Head of caudate nucleus (tissue), 42 donors: ENCODE measurements at regions not wholly inside any gene's neighbourhood (a gene's known extent, or its start where the extent isn't known, plus 50 kb on each side); places are given as distances from the start of the nearest gene placed in this dataset.
"Not testable (repeated sequence)": the region's sequence is repeated elsewhere in the genome, so short reads cannot be mapped to it uniquely, and the experiment has no call there.

Experiments
- DNase-seq, 42 donors: peaks; one replicate each; pipeline versions ENCODE4 v3.0.0 to v3.0.0-alpha.2; 2020 to 2021; ENCODE audit warnings: mixed read lengths in 7 of 42
- intact Hi-C: fragments of 100-400 bp; cut with DNase I; formaldehyde crosslinking; loops from one replicate; pipeline ENCODE4 v1.15.0; 2022

DNA sequence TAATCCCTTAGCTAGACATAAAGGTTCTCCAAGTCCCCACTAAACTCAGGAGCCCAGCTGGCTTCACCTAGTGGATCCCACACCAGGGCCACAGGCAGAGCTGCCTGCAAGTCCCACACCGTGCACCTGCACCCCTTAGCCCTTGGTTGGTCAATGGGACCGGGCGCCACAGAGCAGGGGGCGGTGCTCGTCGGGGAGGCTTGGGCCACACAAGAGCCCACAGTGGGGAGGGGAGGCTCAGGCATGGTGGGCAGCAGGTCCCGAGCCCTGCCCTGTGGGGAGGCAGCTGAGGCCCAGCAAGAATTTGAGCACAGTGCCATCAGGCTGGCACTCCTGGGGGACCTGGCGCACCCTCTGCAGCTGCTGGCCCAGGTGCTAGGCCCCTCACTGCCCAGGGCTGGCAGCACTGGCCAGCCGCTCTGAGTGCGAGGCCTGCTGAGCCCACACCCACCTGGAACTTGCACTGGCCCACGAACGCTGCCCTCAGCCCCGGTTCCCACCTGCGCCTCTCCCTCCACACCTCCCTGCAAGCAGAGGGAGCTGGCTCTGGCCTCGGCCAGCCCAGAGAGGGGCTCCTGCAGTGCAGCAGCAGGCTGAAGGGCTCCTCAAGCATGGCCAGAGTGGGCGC lies 101.7 kb upstream of the PGR start:
- not testable (repeated sequence) for DNase-seq

DNA sequence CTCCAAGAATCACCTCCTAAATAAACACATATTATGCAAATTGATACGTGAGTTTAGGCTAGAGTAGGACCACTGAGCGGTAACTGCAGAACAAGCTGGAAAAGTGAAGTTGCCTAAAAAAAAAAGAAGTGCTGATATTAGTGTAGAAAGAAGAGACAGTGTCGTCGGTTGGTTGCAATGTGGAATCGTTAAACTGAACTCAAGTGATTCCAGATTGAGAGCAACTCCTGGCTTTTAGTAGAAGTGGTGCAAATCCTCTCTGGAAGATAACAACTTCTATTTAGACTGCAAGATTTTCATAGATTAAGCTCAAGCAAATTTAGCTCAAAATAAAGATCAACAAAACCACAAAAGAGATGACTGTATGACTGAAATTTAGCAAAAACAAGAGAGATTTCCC lies 97.0 kb upstream of the PGR start:
- DNase-seq: no peak
- intact Hi-C loops: no loop called here

More for the DNA sequence above, 101.7 kb upstream of the PGR start:
- intact Hi-C loops: not testable (repeated sequence)

DNA sequence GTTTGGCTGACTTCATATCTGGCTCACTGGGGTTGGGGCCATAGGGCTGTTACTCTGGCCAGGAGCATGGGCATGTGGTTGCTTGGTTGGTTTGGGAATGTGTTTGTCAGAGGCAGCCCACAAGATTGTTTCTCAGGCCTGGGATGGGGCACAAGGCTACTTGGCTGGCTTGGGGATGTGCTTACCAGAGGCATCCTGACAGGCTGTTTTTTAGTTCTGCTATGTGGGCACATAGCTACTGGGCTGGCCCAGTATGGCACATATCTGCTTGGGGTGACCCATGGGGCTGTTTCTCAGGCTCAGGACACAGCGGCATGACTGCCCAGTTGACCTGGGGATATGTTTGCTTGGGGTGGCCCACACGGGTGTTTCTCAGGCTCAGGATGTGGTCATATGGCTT lies 94.6 kb upstream of the PGR start:
- intact Hi-C loops: no loop called here
- DNase-seq: no peak

DNA sequence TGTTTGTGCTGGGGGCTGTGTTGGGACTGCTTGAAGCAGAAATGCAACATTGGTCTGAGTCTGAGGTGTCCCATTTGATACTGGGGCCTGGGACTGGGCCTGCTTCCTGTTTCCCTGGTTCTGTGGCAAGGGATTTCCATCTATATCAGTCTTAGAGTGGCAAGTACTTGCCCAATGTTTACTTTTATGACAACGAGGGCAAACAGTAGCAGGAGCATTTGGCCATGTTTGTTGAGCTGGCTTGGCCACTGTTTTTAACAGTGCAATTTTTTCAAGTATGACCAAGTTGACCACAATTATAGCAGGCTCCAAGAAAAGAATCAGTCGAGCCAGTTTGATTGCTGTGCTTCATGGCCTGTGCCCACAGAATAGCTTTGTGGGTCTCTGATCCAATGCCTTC lies 88.5 kb upstream of the PGR start:
- DNase-seq, intact Hi-C loops: not testable (repeated sequence)

DNA sequence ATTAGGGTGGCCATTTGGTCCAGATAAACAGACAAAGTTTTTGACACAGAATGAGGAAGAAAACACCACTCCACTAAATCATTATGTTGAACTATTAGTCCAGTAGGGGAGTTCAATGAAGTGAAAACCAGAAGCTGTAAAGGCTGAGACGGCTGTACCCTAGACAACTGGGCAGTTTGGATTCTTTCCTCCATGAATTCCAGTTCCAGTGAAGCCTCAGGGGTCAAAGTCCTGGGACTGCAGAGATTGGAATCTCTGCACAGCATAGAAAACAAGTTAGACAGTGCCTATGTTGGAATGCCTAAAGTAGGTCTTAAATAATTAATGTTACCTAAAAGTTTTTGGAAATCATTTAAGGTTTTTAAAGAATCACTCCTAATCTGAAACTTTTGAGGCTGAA lies 86.5 kb upstream of the PGR start:
- intact Hi-C loops, DNase-seq: not testable (repeated sequence)

DNA sequence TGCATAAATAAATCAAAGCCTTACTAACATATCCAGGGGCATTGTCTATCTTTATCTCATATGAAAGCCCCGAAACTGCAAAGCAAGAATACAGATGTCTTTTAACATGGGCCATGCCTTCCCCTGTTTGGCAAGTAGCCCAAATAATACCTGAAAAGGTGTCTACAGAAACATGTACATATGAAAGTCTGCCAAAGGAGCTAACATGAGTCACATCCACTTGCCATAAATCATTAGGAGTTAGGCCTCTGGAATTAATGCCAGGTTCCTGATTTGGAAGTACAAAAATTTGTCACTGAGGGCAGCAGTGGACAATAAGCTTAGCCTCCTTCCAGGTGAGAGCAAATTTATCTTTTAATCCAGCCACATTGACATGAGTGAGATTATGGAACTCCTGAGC lies 85.5 kb upstream of the PGR start:
- no peak for DNase-seq
- intact Hi-C loops: no loop called here

DNA sequence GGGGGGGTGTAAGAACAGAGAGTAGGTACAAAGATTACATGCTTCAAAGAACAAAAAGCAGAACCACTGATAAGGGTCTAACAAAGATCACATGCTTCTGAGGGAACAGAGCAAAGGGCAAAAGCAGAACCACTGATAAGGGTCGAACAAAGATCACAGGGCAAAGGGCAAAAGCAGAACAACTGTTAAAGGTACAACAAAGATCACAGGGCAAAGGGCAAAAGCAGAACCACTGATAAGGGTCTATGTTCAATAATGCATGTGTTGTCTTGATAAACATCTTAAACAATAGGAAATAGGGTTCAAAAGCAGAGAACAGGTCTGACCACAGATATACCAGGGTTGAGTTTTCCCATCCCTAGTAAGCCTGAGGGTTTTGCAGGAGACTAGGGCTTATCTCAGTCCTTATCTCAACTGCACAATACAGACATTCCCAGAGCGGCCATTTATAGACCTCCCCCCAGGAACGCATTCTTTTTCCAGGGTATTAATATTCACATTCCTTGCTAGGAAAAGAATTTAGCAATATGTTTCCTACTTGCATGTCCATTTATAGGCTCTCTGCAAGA lies 81.9 kb upstream of the PGR start:
- intact Hi-C loops: no loop called here
- no peak for DNase-seq

DNA sequence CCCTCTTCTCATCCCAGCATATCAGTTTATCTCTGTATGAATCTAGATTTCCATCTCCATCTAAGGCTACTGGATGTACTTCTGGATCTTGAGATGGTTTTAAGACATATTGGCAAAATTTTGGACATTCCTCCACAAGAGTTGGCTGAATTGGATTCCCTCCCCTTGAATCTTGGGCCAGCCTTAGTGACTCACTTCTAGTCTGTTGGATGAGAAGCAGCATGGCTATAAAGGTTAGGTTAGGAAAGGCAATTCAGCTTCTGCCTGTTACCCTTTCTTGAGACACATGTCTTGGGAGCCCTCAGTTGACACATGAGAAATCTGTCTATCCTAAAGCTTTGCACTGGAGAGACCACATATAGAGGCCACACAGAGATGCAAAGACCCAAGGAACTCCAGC lies 73.0 kb upstream of the PGR start:
- no peak for DNase-seq
- intact Hi-C loops: no loop called here

DNA sequence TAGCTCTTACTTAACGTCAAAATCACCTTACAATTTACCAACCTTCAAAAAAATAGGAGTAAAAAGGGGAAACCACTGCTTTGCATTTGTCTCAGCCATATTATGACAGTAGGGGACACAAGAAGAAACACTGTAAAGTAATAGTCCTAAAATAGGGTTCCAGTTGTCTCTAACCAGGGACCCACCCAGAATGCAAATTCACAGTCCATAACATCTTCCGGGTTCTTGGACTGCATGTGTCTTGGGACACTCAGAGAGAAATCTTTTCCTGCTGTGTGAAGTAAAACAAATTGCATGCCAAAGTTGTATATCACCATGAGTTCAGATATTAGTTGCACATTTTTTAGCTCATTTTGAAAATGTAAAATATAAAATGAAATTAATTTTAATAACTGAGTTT lies 69.8 kb upstream of the PGR start:
- DNase-seq: no peak
- intact Hi-C loops: no loop called here

DNA sequence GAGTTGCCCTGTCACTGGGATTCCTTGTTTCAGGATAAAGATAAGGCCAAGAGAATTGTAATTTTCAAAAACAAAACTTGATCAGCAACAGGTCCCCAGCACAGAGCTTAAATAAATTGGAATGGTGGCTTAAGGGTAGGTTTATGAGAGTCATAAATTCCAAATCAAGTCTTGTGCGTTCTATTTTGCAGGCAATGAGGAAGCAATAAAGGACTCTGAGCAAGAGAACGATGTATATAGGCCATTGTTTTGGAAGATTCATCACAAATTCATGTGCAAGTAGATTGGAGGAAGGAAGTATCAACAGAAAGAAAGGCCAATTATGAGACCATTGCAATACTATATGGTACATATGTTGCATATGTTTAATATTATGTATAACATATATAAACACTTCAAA lies 65.7 kb upstream of the PGR start:
- DNase-seq: no peak
- intact Hi-C loops: no loop called here

DNA sequence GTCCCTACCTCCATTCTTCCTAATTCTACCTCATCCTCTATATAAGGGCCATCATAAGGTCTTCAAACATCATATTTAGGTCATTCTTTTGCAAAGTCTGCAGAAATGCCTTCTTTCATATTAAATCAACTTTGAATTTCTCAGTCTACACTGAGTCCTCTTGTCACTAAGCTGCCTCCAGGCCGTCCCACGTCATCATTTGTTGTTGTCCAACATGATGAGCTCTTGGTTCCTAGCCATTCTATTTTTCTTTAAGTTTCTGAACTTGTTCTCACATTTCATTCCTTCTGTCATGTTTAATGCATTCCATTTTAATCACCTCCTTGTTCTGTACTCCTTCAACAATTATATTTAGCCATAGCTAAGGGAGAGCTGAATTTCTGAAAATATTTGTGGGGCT lies 59.2 kb upstream of the PGR start:
- intact Hi-C loops: no loop called here
- no peak for DNase-seq

DNA sequence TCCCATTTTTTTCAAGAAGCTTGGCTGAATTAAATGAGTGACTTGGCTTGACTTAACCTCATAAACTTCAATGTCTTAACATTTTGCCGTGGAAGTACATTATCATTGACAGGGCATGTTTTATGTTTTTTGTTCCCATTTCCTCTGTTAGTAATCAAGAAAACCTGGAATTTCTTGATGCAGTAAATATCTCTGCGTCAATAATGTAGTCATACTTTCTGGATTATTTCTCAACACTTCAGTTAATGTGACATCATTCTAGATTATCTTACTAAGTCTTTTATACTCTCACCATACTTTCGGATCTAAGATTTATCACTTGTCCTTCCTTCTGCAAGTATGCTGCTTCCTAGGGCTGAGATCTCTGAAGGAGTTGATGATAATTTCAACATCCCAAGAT lies 58.6 kb upstream of the PGR start:
- intact Hi-C loops: no loop called here

DNA sequence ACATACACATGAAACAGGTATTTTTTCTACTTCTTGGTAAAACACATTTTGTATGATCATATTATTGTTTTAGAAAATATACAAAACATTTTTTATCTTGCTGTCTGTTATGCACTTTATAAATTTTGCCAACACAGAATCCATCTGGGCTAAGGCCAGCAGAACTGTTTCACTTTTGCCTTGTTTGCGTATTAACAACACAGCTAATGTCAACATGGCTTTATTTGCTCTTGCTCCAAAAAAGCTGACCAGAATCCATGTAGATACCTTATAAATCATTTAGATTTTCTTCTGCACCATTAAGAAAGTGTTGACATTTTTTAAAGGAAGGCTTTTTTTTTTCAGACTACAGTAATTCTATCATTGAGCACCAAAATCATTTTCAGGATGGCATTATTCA lies 58.1 kb upstream of the PGR start:
- intact Hi-C loops: no loop called here
- no peak for DNase-seq

More for the DNA sequence above, 58.6 kb upstream of the PGR start:
- no peak for DNase-seq

DNA sequence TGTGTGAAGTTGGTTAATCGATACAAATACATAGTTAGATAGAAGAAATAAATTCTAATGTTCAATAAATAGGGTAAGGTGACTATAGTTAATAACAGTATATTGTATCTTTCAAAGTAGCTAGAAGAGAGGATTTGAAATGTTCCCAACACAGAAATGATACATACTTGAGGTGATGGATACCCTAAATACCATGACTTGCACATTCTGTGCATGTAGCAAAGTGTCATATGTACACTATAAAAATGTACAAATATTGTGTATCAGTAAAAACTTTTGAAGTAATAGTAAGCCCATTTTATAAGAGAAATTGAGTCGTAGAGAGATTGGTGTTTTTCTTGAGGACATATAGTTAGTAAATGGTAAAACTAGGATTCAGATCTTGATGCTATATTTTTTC lies 56.4 kb upstream of the PGR start:
- intact Hi-C loops: no loop called here
- no peak for DNase-seq

DNA sequence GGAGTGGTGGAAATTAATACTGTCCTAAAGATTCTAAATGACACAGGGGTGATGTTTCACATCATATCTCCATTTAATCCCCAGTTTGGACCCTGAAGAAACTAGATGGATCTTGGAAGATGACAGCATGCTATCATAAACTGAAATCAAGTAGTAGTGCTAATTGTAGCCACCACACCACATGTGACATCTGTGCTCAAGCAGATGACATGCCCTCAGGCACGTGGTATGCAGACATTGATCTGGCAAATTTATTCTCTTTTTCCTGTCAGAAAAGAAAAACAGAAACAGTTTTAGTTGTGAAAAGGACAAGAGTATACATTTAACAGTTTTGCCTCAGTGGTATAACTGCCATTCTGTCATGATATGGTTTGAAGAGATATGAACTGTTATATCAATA lies 52.9 kb upstream of the PGR start:
- no peak for DNase-seq
- intact Hi-C loops: no loop called here

DNA sequence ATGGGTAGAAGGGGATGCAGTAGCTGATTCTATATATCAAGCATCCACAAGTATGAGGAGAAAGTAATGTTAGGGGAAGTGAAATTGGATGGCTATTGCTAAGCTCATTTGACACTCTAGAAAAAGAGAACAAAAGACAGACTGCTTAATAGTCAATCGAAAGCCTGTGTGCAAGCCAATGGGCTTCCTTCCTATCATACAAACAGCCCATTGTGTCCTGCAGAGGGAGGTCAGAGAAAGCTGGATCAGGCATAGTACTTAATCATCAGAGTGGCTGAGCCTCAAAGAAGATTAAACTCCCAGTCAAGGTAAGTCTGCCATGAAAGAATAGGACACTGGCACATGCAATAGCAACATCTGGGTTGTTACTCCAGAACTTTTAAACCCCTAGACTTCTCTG lies 50.9 kb upstream of the PGR start:
- DNase-seq: peak in 1 of 42 donors; percentile 5
- intact Hi-C loops: no loop called here
